Astrocyte (in vitro differentiated cells and primary cell): ENCODE measurements at regions not wholly inside any gene's neighbourhood (a gene's known extent, or its start where the extent isn't known, plus 50 kb on each side); places are given as distances from the start of the nearest gene placed in this dataset.

Source experiments
- CTCF ChIP-seq: IDR thresholded peaks from 2 replicates; pipeline ENCODE4 v1.5.1; 2011; ENCODE audit warnings: low read depth, mild to moderate bottlenecking, inconsistent platforms, low read length, moderate library complexity; ENCODE audit not compliant: insufficient read depth
- EZH2 ChIP-seq: IDR thresholded peaks from 2 replicates; pipeline ENCODE4 v1.6.1; 2012; ENCODE audit warnings: mild to moderate bottlenecking, low read length, inconsistent platforms; ENCODE audit not compliant: insufficient read depth

DNA sequence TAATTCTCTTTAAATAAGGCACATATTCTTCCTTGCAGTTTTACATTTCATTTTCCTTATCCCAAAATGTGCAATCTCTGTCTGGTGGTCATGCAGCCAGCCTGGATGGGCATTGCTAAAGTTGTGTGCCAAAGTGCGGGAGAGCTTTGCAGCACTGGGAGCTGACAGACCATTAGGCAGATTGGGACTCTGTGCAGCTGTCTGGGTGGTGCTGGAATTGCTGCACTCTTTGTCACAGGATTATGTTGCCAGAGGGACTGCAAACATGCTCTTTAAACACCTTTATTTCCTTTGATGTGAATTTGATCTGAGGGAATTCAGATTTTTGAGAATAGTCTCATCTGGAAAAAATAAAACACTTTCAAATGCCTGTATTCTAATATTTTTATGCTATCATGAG, 956.2 kb upstream of the DIAPH2 start:
- TF ChIP-seq CTCF = no peak
- no peak for TF ChIP-seq EZH2
